Astrocyte (in vitro differentiated cells and primary cell): ENCODE measurements at regions not wholly inside any gene's neighbourhood (a gene's known extent, or its start where the extent isn't known, plus 50 kb on each side); places are given as distances from the start of the nearest gene placed in this dataset.

Experiments used
- EZH2 ChIP-seq: IDR thresholded peaks from 2 replicates; pipeline ENCODE4 v1.6.1; 2012; ENCODE audit warnings: mild to moderate bottlenecking, low read length, inconsistent platforms; ENCODE audit not compliant: insufficient read depth
- TF ChIP-seq, protein P1 (sequence below): IDR thresholded peaks from 2 replicates; pipeline ENCODE4 v1.5.1; 2011; ENCODE audit warnings: low read depth, mild to moderate bottlenecking, inconsistent platforms, low read length, moderate library complexity; ENCODE audit not compliant: insufficient read depth

DNA sequence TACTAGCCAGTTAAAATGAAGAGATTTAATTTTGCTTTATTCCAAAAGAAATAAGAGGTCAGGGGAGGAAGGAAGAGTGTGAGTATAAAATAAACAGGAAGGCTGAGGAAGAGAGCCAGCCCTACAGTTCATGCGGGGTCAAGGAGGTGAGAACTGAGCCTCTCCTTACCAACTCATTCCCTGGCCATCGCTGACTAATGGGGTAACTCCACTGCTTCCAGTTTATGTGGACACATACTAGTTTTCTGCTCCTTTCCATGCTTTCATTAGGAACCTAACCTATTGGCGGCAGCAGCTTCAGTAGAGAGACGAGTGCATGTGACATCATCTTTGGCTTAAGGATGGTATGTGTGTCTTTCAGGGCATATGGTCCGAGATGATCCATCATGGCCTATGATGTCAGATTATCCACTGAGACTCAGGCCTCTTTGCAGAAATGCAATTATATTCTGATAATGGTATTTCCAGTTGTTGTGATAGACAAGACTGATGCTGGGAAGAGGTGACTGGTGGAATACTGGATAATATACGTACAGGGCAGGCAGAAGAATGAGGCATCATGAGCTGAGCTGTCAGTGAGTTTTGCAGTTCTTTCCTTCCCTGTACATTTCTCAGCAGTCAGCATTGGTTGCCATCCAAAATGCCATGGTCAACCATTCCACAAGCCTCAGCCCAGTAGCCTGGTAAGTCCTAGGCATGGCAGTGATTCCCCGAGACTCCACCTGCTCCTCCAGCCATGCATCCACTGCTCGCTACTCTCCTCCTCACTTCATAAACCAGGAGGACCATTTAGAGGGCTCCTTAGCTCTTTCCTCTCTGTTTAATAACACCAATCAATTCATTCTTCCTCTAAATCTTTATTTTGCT is 184.6 kb upstream of the OSR1 start:
- TF ChIP-seq, protein P1, sequence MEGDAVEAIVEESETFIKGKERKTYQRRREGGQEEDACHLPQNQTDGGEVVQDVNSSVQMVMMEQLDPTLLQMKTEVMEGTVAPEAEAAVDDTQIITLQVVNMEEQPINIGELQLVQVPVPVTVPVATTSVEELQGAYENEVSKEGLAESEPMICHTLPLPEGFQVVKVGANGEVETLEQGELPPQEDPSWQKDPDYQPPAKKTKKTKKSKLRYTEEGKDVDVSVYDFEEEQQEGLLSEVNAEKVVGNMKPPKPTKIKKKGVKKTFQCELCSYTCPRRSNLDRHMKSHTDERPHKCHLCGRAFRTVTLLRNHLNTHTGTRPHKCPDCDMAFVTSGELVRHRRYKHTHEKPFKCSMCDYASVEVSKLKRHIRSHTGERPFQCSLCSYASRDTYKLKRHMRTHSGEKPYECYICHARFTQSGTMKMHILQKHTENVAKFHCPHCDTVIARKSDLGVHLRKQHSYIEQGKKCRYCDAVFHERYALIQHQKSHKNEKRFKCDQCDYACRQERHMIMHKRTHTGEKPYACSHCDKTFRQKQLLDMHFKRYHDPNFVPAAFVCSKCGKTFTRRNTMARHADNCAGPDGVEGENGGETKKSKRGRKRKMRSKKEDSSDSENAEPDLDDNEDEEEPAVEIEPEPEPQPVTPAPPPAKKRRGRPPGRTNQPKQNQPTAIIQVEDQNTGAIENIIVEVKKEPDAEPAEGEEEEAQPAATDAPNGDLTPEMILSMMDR = no peak
- TF ChIP-seq EZH2 = no peak
